SK-N-MC (cell line): ENCODE measurements at regions not wholly inside any gene's neighbourhood (a gene's known extent, or its start where the extent isn't known, plus 50 kb on each side); places are given as distances from the start of the nearest gene placed in this dataset.

ENCODE experiments used
- EZH2 ChIP-seq: fragments of 200-600 bp; sonication (generic); IDR thresholded peaks from one replicate; pipeline ENCODE4 v1.6.1; 2017; ENCODE audit warnings: antibody characterized with exemption
- FOXP2 ChIP-seq: optimal IDR thresholded peaks from 2 replicates; pipeline ENCODE3; 2011; ENCODE audit warnings: mild to moderate bottlenecking, moderate library complexity; ENCODE audit not compliant: insufficient read depth; ENCODE audit errors: extremely low read length, control extremely low read depth
- POLR2AphosphoS5 ChIP-seq: IDR thresholded peaks from 2 replicates; pipeline ENCODE4 v1.6.1; 2012; ENCODE audit warnings: mild to moderate bottlenecking, low read depth, low read length, borderline replicate concordance

- TF ChIP-seq POLR2AphosphoS5 (no peak), EZH2 (no peak), FOXP2 (no peak)
These were observed 157.5 kb upstream of the PMEPA1 start for GRCh38 chr20:57867181-57867803.
